Adrenal gland (tissue), 9 donors: ENCODE measurements at regions not wholly inside any gene's neighbourhood (a gene's known extent, or its start where the extent isn't known, plus 50 kb on each side); places are given as distances from the start of the nearest gene placed in this dataset.
A peak's percentile ranks its signal among the peaks of the same experiment; 100 is the strongest.

Source experiments
- DNase-seq, 7 donors: peaks; one replicate each; pipeline ENCODE4 v3.0.0-alpha.2; 2019 to 2020
- H3K27ac ChIP-seq, 5 donors: fragments of 200-600 bp; sonication (generic) in 4 of 5; 1 replicate in 3 of 5; 2 replicates in 2 of 5; pipeline versions ENCODE4 v1.5.1 to v1.8.0; 2016 to 2020; ENCODE audit warnings: mild to moderate bottlenecking in 1 of 5
- H3K27me3 ChIP-seq: fragments of 200-600 bp; 2 replicates; pipeline ENCODE4 v1.8.0; 2021
- H3K36me3 ChIP-seq, 2 donors: fragments of 200-600 bp; replicated peaks in 1 of 2; 1 replicate in 1 of 2; 2 replicates in 1 of 2; pipeline versions ENCODE4 v1.5.1 to v1.8.0; 2018 to 2022
- H3K4me1 ChIP-seq, 2 donors: fragments of 200-600 bp; replicated peaks in 1 of 2; 1 replicate in 1 of 2; 2 replicates in 1 of 2; pipeline versions ENCODE4 v1.5.1 to v1.8.0; 2018 to 2021
- H3K4me3 ChIP-seq, 4 donors: fragments of 200-600 bp; sonication (generic) in 3 of 4; one replicate each; pipeline ENCODE4 v1.5.1; 2016 to 2018
- H3K9me3 ChIP-seq, 3 donors: fragments of 200-600 bp; sonication (generic) in 1 of 3; replicated peaks in 1 of 3; 1 replicate in 2 of 3; 2 replicates in 1 of 3; pipeline versions ENCODE4 v1.5.1 to v1.8.0; 2016 to 2021
- CTCF ChIP-seq, 6 experiments: fragments of 450-650 bp in 4 of 6; fragments of 200-600 bp in 2 of 6; sonication (generic) in 1 of 6; IDR thresholded peaks; 1 replicate in 5 of 6; 2 replicates in 1 of 6; pipeline versions ENCODE4 v1.5.1 to v1.8.0; 2016 to 2021; ENCODE audit warnings: antibody characterized with exemption in 6 of 6, mild to moderate bottlenecking in 2 of 6, moderate library complexity in 1 of 6
- POLR2A ChIP-seq, 2 donors: fragments of 450-650 bp; IDR thresholded peaks; one replicate each; pipeline ENCODE4 v1.6.1; 2017; ENCODE audit warnings: antibody characterized with exemption in 2 of 2, mild to moderate bottlenecking in 2 of 2, moderate library complexity in 1 of 2
- WGBS, 4 donors: extraction: QIAGEN DNeasy Blood & Tissue Kit in 2 of 4; methylation state at CpG; one replicate each; pipeline versions ENCODE4 v1.1.5 to v1.1.7; 2013 to 2017; 5-methylcytosine and 5-hydroxymethylcytosine counted together
- intact Hi-C, 2 donors: fragments of 100-400 bp; cut with DNase I; formaldehyde crosslinking; loops; one replicate each; pipeline versions ENCODE4 v1.14.1 to v1.15.0; 2022 to 2023
- donor health status: healthy with polysubstance abuse.
- donor health status: Bipolar disorder and iron deficiency.
- donor health status: DM: yes; HTN: yes; CAD: no.
- donor health status: DM: no; HTN: no; CAD: no.
- donor health status: DM: no; HTN: no; CAD: no.

- Histone ChIP-seq H3K9me3 (no peaks in the 10 kb centered on the region), H3K4me1 (peaks cover 0 to 4% of the 10 kb centered on the region in 2 donors), H3K36me3 (no peaks in the 10 kb centered on the region), H3K27me3 (no peaks in the 10 kb centered on the region), H3K27ac (no peak overlapping the region), H3K4me3 (no peak overlapping the region)
- no peak for DNase-seq
- 40 to 49% (median 45%) methylated on average over 2 of the region's 2 CpGs for WGBS, 4 donors
- intact Hi-C loops = no loop called here
- TF ChIP-seq POLR2A (IDR thresholded peaks at IDR 0.05) = no peak
Measured at GRCh38 chr14:27040552-27040951, 442.7 kb upstream of the NOVA1 start.

GRCh38 chr14:27049701-27050100 lies 451.9 kb upstream of the NOVA1 start:
- no peak for TF ChIP-seq POLR2A (IDR thresholded peaks at IDR 0.05)
- TF ChIP-seq CTCF (IDR thresholded peaks at IDR 0.05) = no peak
- intact Hi-C loops = no loop called here
- no peaks in the 10 kb centered on the region for H3K36me3 ChIP-seq
- H3K27ac ChIP-seq = no peak overlapping the region
- peak in 1 of 7 donors; percentile 48 for DNase-seq
- no peaks in the 10 kb centered on the region for H3K4me1 ChIP-seq
- H3K9me3 ChIP-seq = no peaks in the 10 kb centered on the region
- no peak overlapping the region for H3K4me3 ChIP-seq
- 43 to 69% (median 50%) methylated on average over 3 of the region's 3 CpGs for WGBS, 4 donors
- no peaks in the 10 kb centered on the region for H3K27me3 ChIP-seq

- H3K4me3 ChIP-seq = no peak overlapping the region
- H3K9me3 ChIP-seq = no peaks in the 10 kb centered on the region
- intact Hi-C loops = no loop called here
- H3K4me1 ChIP-seq = no peaks in the 10 kb centered on the region
- DNase-seq = no peak
- H3K27ac ChIP-seq = no peak overlapping the region
- no peak for TF ChIP-seq POLR2A (IDR thresholded peaks at IDR 0.05)
- no peak for TF ChIP-seq CTCF (IDR thresholded peaks at IDR 0.05)
- H3K27me3 ChIP-seq = no peaks in the 10 kb centered on the region
- no peaks in the 10 kb centered on the region for H3K36me3 ChIP-seq
Measured at GRCh38 chr14:27050208-27050607, 452.4 kb upstream of the NOVA1 start.

GRCh38 chr14:27056586-27056985 lies 458.8 kb upstream of the NOVA1 start:
- no peak overlapping the region for H3K4me3 ChIP-seq
- no peak for DNase-seq
- H3K4me1 ChIP-seq = no peaks in the 10 kb centered on the region
- 71 to 89% (median 77%) methylated on average over 1 of the region's 1 CpG for WGBS, 4 donors
- intact Hi-C loops = no loop called here
- no peaks in the 10 kb centered on the region for H3K9me3 ChIP-seq
- TF ChIP-seq POLR2A (IDR thresholded peaks at IDR 0.05) (no peak), CTCF (IDR thresholded peaks at IDR 0.05) (no peak)
- no peaks in the 10 kb centered on the region for H3K27me3 ChIP-seq
- no peaks in the 10 kb centered on the region for H3K36me3 ChIP-seq
- H3K27ac ChIP-seq = no peak overlapping the region

- Histone ChIP-seq H3K4me3 (no peak overlapping the region), H3K9me3 (no peaks in the 10 kb centered on the region), H3K36me3 (no peaks in the 10 kb centered on the region), H3K4me1 (no peaks in the 10 kb centered on the region), H3K27ac (no peak overlapping the region), H3K27me3 (no peaks in the 10 kb centered on the region)
- 82 to 90% (median 84%) methylated on average over 2 of the region's 2 CpGs for WGBS, 4 donors
- no peak for DNase-seq
- TF ChIP-seq CTCF (IDR thresholded peaks at IDR 0.05) (no peak), POLR2A (IDR thresholded peaks at IDR 0.05) (no peak)
- intact Hi-C loops = no loop called here
Measured at GRCh38 chr14:27061299-27061698, 463.5 kb upstream of the NOVA1 start.
